Large intestine (tissue), 3 donors: ENCODE measurements at regions not wholly inside any gene's neighbourhood (a gene's known extent, or its start where the extent isn't known, plus 50 kb on each side); places are given as distances from the start of the nearest gene placed in this dataset.

Experiments
- DNase-seq, 2 donors: peaks; one replicate each; pipeline versions ENCODE4 v3.0.0 to v3.0.0-alpha.2; 2013
- H3K27ac ChIP-seq: one replicate; pipeline ENCODE4 v1.5.1; 2013; ENCODE audit warnings: low read length
- H3K27me3 ChIP-seq: 2 replicates; pipeline ENCODE4 v1.6.1; 2013; ENCODE audit warnings: low read length; ENCODE audit not compliant: control insufficient read depth, insufficient read depth
- H3K36me3 ChIP-seq: 2 replicates; pipeline ENCODE4 v1.6.1; 2013; ENCODE audit warnings: low read length; ENCODE audit not compliant: control insufficient read depth, insufficient read depth
- H3K4me1 ChIP-seq: one replicate; pipeline ENCODE4 v1.6.1; 2013; ENCODE audit warnings: low read length; ENCODE audit not compliant: control insufficient read depth, insufficient read depth
- H3K4me3 ChIP-seq: one replicate; pipeline ENCODE4 v1.5.1; 2013; ENCODE audit warnings: low read length
- H3K9me3 ChIP-seq: one replicate; pipeline ENCODE4 v1.6.1; 2013; ENCODE audit warnings: mild to moderate bottlenecking, low read depth, low read length, moderate library complexity; ENCODE audit not compliant: control insufficient read depth
- WGBS: methylation state at CpG from one replicate; pipeline ENCODE4 v1.1.5; 2013; ENCODE audit warnings: low lambda C conversion rate; ENCODE audit not compliant: insufficient coverage; 5-methylcytosine and 5-hydroxymethylcytosine counted together

DNA sequence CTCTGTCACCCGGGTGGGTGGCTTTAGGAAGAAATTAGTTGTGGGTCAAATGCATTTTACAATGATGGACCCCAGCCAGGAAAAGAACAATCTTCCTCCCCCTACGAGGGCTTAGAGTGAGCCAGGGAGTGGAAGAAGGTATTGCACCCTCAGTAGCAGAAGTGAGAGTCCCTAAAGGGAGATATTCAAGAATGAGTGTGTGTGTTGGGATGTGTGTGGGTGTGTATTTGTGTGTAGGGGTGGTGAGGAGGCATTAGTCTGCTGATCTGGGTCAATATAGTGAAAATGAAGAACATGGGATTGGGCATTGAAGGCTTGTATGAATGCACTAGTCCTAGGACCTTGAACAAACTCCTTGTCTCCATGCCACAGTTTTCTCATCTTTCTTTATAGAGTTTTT lies 85.2 kb upstream of the RUNX1 start:
- H3K36me3 ChIP-seq, result no peaks in the 10 kb centered on the region
- no peaks in the 10 kb centered on the region for H3K27me3 ChIP-seq
- no peak overlapping the region for H3K27ac ChIP-seq
- H3K4me3 ChIP-seq, result no peak overlapping the region
- H3K9me3 ChIP-seq, result no peaks in the 10 kb centered on the region
- DNase-seq, result no peak
- no CpG with 5 or more reads among the region's 2 CpGs for WGBS
- peaks cover 13% of the 10 kb centered on the region for H3K4me1 ChIP-seq

DNA sequence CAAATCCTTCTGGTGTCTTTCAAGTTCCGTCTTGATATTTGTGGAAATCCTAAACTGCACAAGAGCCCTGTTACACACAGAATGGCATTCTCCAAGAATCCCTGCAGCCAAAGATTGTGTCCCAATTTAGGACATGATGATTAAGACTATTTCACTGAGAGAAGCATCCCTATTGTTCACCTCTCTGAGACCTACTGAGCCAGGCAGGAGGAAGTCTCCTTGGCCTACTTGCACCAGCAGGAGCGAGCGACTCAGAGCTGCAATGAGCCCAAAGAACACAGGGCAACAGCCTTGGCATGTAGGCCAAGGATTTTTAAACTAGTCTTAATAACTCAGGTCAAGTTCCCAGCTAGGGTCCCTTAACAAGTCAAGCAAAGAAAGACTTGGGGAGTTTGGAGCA lies 79.4 kb upstream of the RUNX1 start:
- Histone ChIP-seq H3K36me3 (no peaks in the 10 kb centered on the region), H3K9me3 (no peaks in the 10 kb centered on the region), H3K27me3 (no peaks in the 10 kb centered on the region), H3K4me1 (no peaks in the 10 kb centered on the region), H3K4me3 (no peak overlapping the region), H3K27ac (no peak overlapping the region)
- WGBS, result no CpG with 5 or more reads among the region's 3 CpGs
- DNase-seq, result no peak

DNA sequence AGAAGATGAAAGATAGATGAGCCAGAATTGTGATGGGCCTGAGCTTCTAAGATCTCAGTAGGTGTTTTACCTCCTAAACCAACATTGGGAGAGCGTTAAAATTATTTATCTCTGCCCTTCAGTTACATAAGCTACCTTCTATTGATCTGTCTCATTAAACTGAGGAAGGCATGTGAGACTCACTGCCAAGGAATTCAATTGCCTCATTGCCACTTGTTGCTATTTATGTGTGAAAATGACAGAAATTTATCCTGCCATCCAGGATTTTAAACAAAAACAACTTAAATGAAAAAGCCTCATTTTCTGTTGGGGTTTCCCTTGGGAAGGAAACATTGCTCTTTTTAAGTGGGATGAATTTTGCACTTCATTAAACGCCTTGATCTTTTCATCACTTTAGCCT lies 78.7 kb upstream of the RUNX1 start:
- Histone ChIP-seq H3K4me1 (no peaks in the 10 kb centered on the region), H3K27ac (no peak overlapping the region), H3K4me3 (no peak overlapping the region), H3K27me3 (no peaks in the 10 kb centered on the region), H3K36me3 (no peaks in the 10 kb centered on the region), H3K9me3 (no peaks in the 10 kb centered on the region)
- WGBS, result no CpG with 5 or more reads among the region's 2 CpGs
- DNase-seq, result no peak

DNA sequence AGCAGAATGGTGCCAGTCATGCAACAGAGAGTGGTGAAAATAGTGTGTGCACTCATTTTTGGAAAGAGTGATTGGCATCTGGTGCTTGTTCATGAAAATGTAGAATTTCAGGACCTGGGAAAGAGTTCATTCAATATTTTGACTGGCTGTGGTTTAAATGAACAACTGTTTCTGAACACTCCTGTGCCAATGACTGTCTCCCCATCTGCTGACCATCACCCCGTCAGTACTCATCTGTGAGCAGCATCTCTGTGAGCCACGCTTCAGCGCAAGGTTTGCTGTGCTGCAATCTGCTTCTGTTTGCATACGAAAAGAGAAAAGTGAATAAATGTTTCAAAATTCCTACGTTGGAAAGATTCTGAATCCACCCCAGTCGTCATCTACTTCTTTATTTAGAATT lies 77.9 kb upstream of the RUNX1 start:
- H3K9me3 ChIP-seq, result no peaks in the 10 kb centered on the region
- no peaks in the 10 kb centered on the region for H3K27me3 ChIP-seq
- no peaks in the 10 kb centered on the region for H3K4me1 ChIP-seq
- H3K27ac ChIP-seq, result no peak overlapping the region
- H3K4me3 ChIP-seq, result no peak overlapping the region
- no peaks in the 10 kb centered on the region for H3K36me3 ChIP-seq
- no peak for DNase-seq
- 94% methylated on average over 5 of the region's 6 CpGs for WGBS

DNA sequence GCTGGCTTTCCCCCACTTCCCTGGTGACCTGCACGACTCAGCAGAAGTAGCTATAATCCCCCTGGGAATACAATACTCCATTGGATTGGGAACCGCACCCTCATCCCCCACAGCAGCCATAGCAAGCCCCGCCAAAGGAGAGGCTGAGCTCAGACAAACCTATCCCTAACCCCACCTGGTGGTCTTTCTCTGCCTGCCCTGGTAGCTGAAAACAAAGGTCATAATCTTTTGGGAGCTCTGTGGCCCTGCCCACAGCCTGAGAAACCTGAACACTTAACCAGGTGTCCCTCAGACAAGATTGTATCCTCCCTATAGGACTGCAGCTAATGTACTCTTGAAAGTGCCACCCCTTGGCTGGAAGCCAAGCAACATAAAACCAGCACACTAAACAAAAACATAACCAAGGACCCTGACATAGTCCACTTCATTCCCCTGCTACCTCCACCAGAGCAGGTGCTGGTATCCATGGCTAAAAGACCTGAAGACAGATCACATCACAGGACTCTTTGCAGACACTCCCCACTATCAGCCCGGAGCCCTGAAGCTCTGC lies 71.6 kb upstream of the RUNX1 start:
- no peaks in the 10 kb centered on the region for H3K27me3 ChIP-seq
- H3K36me3 ChIP-seq, result no peaks in the 10 kb centered on the region
- WGBS, result no CpG with 5 or more reads among the region's 4 CpGs
- DNase-seq, result no peak
- no peaks in the 10 kb centered on the region for H3K4me1 ChIP-seq
- H3K4me3 ChIP-seq, result no peak overlapping the region
- no peak overlapping the region for H3K27ac ChIP-seq
- no peaks in the 10 kb centered on the region for H3K9me3 ChIP-seq

DNA sequence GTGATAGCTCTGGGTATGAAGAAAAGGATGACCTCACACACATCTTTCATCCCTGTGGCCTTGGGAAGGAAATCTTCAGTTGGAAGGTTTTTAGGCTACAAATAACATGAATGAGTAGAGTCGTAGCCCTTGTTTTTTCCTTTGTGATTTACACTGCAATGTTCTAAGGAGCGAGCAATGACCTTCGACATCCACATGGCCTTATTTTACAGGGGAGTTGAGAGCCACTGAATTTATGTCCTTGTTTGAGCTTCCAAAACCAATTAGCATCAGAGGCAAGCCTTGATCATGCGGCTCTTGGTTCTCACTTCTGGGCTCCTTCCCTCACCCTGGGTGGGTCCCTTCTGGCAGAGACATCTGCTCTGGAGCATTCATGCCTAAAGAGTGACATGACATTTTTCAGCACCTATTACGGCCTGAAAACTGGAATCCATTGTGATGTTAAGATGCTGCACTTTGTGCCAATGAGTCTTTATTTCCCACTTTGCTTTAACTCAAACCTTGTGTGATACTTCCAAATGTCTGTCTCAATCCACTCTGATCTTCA lies 70.5 kb upstream of the RUNX1 start:
- H3K27me3 ChIP-seq, result no peaks in the 10 kb centered on the region
- no peaks in the 10 kb centered on the region for H3K9me3 ChIP-seq
- 83% methylated on average over 2 of the region's 5 CpGs for WGBS
- H3K4me1 ChIP-seq, result no peaks in the 10 kb centered on the region
- no peak overlapping the region for H3K4me3 ChIP-seq
- DNase-seq, result no peak
- H3K36me3 ChIP-seq, result no peaks in the 10 kb centered on the region
- no peak overlapping the region for H3K27ac ChIP-seq

DNA sequence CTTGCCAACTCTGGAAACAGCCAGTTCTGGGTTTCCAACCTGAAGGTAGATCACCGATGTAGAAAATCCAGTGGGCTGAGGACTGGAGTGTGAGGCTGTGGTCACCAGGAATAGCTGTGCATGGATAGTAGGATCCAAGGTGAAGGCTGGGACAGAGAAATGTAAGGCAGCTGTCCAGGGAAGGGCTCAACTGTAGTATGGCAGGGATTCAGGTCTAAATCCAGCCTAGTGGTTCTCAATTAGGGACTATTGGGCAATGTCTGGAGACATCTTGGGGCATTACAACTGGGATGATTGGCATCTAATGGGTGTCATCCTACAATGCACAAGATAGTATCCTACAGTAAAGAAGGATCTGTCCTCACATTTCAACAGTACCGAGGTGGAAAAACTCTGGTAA lies 67.7 kb upstream of the RUNX1 start:
- no peaks in the 10 kb centered on the region for H3K9me3 ChIP-seq
- WGBS, result no CpG with 5 or more reads among the region's 2 CpGs
- H3K27me3 ChIP-seq, result no peaks in the 10 kb centered on the region
- H3K27ac ChIP-seq, result no peak overlapping the region
- DNase-seq, result no peak
- no peaks in the 10 kb centered on the region for H3K4me1 ChIP-seq
- H3K4me3 ChIP-seq, result no peak overlapping the region
- H3K36me3 ChIP-seq, result no peaks in the 10 kb centered on the region

DNA sequence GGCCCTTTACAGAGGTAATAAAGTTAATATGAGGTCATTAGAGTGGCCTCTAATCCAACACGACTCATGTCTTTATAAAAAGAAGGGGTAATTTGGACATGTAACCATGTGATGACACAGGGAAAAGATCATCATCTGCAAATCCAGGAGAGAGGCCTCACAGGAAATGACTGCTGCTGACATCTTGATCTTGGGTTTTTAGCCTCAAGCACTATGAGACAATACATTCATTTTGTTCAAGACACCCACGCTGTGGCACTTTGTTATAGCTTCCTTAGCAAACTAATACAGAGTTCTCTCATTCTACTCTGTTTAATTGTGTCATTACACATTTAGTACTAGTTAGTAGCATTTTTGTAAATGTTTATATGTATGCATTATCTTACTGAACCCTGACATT lies 64.0 kb upstream of the RUNX1 start:
- Histone ChIP-seq H3K4me3 (no peak overlapping the region), H3K36me3 (no peaks in the 10 kb centered on the region), H3K27ac (no peak overlapping the region), H3K27me3 (no peaks in the 10 kb centered on the region), H3K4me1 (no peaks in the 10 kb centered on the region), H3K9me3 (no peaks in the 10 kb centered on the region)
- no peak for DNase-seq
- 40% methylated on average over 1 of the region's 2 CpGs for WGBS

DNA sequence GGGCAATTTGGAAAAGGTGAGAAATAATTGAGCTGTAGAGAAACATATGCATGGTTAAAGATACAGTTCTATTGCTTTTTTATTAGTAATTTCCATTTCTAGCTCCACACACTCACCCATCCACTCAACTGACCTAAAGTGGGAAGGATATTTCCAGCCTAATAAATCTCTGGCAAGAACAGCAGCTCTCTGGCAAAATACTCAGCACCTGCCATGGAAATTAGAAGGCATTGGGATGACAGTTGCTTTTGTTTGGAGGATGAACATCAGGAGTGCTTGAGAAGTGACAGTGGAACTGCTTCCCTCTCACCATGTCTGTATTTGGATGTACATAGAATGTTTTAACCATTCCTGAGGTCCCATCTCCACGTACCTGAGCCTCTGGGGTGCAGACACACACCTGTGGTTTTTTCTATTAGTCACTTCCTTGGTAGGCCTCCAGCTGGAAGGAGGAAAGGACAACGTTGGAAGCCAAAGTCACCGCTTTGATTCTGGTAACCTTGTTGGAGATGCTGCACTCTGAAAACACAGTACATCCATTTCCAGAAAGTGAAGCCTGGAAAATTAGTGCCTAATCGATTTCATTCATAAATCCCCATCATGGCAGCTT lies 62.3 kb upstream of the RUNX1 start:
- no peaks in the 10 kb centered on the region for H3K36me3 ChIP-seq
- whole genome bisulfite sequencing, result no CpG with 5 or more reads among the region's 4 CpGs
- no peaks in the 10 kb centered on the region for H3K4me1 ChIP-seq
- DNase-seq, result no peak
- H3K4me3 ChIP-seq, result no peak overlapping the region
- no peaks in the 10 kb centered on the region for H3K9me3 ChIP-seq
- no peak overlapping the region for H3K27ac ChIP-seq
- no peaks in the 10 kb centered on the region for H3K27me3 ChIP-seq

DNA sequence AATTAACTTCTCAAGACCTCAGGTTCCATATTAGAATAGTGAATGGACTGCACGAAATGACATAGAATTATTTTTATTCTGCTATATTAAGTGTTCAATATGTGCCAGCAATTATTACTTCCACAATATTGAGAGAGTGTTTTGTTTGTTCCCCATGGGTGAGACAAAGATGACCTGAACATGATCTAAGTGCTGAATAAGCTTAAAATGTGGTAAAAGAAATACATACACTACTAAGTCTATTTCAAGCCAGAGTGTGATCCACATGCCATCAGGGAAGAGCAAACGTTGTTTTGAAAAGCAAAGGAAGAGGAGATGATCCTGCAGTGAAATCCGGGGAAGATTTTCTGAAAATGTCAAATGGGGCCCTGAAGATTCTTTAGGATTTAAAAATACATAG lies 59.8 kb upstream of the RUNX1 start:
- Histone ChIP-seq H3K27me3 (no peaks in the 10 kb centered on the region), H3K36me3 (no peaks in the 10 kb centered on the region), H3K4me3 (no peak overlapping the region), H3K4me1 (no peaks in the 10 kb centered on the region), H3K27ac (no peak overlapping the region), H3K9me3 (no peaks in the 10 kb centered on the region)
- WGBS, result 100% methylated on average over 1 of the region's 3 CpGs
- DNase-seq, result no peak

DNA sequence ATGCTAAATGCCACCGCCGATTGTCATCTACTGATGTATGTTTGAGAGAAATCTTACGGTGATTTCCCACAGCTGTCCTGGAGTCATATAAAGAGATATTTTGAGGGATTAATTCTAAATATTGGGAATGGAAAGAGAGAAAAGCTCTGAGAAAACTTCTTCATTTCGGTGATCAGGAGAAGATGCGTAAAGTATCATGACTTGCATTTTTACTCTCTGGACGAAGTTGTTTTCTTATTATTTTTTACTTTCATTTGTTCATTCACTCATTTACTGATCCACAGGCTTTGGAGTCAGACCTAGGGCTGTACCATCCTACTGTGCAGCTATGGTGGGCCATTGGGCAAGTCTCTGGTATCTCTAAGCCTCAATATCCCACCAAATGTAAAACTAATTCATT lies 58.4 kb upstream of the RUNX1 start:
- DNase-seq, result no peak
- 100% methylated on average over 3 of the region's 6 CpGs for WGBS
- Histone ChIP-seq H3K4me3 (no peak overlapping the region), H3K36me3 (no peaks in the 10 kb centered on the region), H3K27me3 (no peaks in the 10 kb centered on the region), H3K4me1 (no peaks in the 10 kb centered on the region), H3K27ac (no peak overlapping the region), H3K9me3 (no peaks in the 10 kb centered on the region)
